GM21576 (cell line): ENCODE measurements at regions not wholly inside any gene's neighbourhood (a gene's known extent, or its start where the extent isn't known, plus 50 kb on each side); places are given as distances from the start of the nearest gene placed in this dataset.
"Not testable (repeated sequence)": the region's sequence is repeated elsewhere in the genome, so short reads cannot be mapped to it uniquely, and the experiment has no call there.

ENCODE experiments used
- ATAC-seq: cut with Tn5 transposase; IDR thresholded peaks from one replicate; pipeline ENCODE4 v1.9.1; 2021; ENCODE audit warnings: mild to moderate bottlenecking, moderate library complexity; ENCODE audit not compliant: unreplicated experiment

GRCh38 chr4:85102606-85103005 lies 136.1 kb upstream of the WDFY3 start:
- ATAC-seq, result no peak

DNA sequence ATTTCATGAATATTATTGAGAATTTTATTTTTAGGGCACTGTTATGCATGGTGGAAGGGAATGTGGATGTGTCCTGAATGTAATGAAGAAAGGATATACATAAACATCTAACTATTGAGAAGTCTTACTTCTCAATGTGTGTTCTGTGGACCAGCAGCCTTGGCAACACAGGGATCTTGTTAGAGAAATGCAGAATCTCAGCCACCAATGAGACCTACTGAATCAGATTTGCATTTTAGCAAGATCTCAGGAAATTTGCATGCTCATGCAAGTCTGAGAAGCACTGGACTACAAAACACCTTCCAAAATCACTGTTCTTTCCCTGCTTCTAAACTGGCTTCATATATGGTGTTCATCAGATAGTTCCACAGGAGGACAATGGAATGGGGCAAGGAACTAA lies 139.7 kb upstream of the WDFY3 start:
- no peak for ATAC-seq

- no peak for ATAC-seq
Measured at GRCh38 chr4:85106805-85107336, 140.4 kb upstream of the WDFY3 start.

DNA sequence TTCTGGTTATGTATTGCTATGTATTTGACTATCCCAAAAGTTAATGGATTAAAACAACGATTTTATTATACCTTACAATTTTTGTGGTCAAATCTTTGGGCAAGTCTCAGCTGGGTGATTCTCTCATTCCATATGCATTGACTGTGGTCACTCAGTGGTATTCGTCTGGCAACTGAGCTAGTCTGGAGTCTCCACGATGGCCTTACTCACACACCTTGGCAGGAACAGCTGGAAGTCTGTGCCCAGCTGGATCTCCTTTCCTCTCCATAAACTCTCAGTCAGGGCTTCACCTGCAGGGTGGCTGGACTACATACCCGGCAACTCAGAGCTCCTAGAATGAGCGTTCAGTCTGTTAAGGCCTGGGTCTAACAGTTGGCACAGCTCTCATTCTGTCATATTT lies 141.1 kb upstream of the WDFY3 start:
- no peak for ATAC-seq

GRCh38 chr4:85113706-85114105 lies 147.2 kb upstream of the WDFY3 start:
- ATAC-seq, result no peak

- ATAC-seq, result no peak
Measured at GRCh38 chr4:85114526-85114925, 148.0 kb upstream of the WDFY3 start.

DNA sequence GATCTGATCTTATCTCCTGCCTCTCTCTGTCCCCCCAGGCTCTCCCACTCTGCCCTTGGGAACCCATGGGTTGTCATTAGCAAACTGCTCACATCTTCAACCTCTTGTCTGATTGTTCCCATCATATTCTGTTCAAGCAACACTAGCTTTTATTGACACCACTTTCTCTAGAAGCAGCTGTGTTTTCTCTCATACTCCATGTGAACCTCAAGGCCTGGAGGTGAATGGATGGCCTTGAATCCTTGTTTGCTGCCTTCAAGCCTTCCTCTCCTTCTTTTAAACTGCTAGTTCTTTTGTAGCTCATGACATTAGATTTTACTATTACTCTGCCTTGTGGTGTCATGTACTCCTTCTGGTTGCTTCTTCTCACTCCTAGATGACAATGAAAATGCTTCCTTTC lies 149.5 kb upstream of the WDFY3 start:
- ATAC-seq, result no peak

DNA sequence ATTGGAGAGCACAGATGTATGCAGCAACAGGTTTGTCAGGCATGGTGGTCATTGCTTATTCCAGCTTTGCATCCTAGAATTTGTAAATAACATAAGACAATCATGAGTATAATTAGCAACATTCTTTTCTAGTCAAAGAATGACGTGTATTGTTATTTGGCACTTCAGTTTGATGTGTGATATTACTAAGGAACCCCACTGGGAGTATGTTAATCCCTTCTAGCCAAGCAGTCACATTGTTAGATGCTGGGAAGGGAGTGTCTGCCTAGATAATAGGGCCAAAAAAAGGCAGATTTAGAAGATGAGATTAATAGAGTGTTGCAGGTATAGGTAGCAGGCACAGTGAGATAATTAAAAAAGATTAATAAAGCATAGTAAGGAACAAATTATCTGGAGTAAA lies 159.2 kb upstream of the WDFY3 start:
- ATAC-seq, result no peak

DNA sequence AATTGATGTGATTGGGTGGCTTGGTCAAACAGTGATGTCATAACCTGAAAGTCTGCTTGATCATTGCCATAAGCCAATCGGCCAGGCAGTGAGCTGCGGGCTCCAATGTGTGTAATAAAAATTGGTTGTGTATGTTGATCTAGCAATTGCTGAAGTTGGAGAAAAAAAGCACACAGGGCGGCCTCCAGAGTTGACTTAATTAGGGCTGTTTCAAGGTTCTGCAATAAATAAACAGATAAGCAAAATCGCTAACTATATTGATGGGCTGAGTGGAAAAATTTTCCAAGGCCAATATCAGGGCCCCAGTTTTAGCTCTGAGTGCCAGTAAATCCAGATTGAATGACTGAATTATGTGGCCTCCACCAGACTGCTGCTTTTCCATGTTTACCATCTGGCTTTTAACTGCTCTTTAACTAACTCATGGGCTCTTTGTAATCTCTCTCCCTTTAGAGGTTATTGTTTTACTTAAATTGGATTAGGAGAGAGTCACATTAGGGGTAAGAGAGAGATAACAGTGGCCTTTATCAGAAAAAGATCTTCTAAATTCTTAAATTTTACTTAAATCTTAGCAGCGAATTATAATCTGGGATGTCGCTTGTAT lies 160.6 kb upstream of the WDFY3 start:
- ATAC-seq, result no peak

DNA sequence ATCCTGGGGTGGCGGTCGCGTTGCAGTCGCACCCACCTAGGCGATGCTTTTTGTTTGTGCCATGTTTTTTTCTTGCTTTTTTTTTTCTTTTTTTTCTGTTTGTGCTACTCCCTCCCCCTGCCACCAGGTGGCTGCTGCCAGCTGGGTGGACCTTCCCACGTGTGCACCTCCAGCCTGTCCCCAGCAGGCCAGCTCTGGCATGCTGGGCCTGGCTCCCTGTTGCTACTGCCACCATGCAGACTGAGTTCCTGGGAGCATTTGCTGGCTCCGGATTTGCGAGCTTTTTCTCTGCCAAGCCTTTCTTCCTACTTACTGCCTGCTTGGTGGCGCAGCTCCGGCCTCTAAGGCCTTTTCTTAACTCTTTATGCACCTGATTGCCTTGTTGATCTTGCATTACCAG lies 161.2 kb upstream of the WDFY3 start:
- peak; percentile 96 for ATAC-seq

GRCh38 chr4:85128246-85129204 lies 162.0 kb upstream of the WDFY3 start:
- ATAC-seq, result no peak

DNA sequence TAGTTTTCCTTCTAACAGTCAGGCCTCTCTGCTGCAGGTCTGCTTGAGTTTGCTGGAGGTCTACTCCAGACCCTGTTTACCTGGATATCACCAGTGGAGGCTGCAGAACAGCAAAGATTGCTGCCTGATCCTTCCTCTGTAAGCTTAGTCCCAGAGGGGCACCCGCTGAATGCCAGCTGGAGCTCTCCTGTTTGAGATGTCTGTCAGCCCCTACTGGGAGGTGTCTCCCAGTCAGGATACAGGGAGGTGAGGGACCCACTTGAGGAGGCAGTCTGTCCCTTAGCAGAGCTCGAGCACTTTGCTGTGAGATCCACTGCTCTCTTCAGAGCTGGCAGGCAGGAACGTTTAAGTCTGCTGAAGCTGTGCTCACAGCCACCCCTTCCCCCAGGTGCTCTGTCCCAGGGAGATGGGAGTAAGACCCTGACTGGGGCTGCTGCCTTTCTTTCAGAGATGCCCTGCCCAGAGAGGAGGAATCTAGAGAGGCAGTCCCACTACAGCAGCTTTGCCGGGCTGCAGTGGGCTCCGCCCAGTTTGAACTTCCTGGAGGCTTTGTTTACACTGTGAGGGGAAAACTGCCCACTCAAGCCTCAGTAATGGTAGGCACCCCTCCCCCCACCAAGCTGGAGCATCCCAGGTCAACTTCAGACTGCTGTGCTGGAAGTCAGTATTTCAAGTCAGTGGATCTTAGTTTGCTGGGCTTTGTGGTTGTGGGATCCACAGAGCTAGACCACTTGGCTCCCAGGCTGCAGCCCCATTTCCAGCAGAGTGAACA lies 163.1 kb upstream of the WDFY3 start:
- not testable (repeated sequence) for ATAC-seq

DNA sequence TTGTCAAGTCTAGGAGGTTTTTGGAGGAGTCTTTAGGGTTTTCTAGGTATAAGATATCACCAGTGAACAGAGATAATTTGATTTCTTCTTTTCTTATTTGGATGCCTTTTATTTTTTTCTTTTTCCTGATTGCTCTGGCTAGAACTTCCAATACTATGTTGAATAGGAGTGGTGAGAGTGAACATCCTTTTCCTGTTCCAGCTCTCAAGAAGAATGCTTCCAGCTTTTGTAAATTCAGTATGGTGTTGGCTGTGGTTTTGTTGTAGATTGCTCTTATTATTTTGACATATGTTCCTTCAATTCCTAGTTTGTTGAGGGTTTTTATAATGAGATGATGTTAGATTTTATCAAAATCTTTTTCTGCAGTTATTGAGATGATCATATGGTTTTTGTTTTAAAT lies 165.6 kb upstream of the WDFY3 start:
- ATAC-seq, result no peak

- no peak for ATAC-seq
Measured at GRCh38 chr4:85132570-85132969, 166.1 kb upstream of the WDFY3 start.

DNA sequence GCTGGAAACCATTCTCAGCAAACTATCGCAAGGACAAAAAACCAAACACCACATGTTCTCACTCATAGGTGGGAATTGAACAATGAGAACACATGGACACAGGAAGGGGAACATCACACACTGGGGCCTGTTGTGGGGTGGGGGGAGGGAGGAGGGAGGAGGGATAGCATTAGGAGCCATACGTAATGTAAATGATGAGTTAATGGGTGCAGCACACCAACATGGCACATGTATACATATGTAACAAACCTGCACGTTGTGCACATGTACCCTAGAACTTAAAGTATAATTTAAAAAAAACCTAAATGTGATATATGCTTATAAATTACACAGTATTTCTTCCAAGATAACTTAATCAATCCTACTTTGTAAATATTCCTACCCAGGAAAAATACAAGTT lies 173.3 kb upstream of the WDFY3 start:
- not testable (repeated sequence) for ATAC-seq

DNA sequence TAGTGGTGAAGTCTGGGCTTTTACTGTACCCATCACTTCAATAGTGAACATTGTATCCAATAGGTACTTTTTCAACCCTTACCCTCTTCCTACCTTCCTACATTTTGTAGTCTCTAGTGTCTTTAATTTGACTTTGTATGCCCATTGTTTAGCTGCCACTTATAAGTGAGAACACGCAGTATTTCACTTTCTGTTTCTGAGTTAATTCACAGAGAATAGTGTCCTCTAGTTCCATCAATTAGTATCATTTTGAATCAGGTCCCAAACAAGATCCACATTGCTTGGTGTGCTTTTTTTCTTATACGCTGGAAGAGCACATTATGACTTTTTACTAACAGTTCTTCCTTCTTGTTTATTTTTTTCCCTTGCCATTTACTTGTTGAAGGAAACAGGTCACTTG lies 176.0 kb upstream of the WDFY3 start:
- no peak for ATAC-seq

DNA sequence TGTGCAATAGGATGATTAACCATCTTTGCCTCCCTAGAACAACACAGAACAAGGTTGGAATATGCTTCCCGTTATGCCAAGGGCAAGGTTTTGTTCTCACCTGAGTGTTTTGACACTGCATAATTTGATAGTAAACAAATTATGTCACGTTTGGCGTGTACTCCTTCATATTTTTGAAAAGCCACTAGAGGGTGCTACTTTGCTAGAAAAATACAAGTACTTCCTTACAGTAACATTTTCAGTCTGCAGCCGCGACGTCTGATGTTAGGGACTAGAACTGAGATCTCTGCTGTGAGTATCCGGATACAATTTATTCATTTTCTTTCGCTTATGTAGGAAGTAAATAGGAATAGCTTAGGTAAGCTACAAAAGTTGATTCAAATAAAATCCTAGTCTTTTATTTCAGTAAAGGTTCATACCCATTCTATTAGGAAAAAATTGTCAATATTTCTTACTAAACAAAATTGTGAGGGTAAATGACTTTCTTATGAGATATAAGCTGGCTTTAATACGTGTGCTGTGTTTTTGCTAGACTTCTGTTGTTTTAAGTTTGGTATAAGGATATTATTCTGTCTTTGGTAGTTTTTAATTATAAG lies 181.1 kb upstream of the WDFY3 start:
- ATAC-seq, result peak; percentile 88

GRCh38 chr4:85149676-85150075 lies 183.2 kb upstream of the WDFY3 start:
- ATAC-seq, result no peak

GRCh38 chr4:85151371-85151770 lies 184.9 kb upstream of the WDFY3 start:
- no peak for ATAC-seq

GRCh38 chr4:85151786-85152185 lies 185.3 kb upstream of the WDFY3 start:
- no peak for ATAC-seq

GRCh38 chr4:85152480-85152879 lies 186.0 kb upstream of the WDFY3 start:
- no peak for ATAC-seq
